OCI-LY1 (cell line): ENCODE measurements at regions not wholly inside any gene's neighbourhood (a gene's known extent, or its start where the extent isn't known, plus 50 kb on each side); places are given as distances from the start of the nearest gene placed in this dataset.

ENCODE experiments used
- CTCF ChIP-seq: fragments of 200-600 bp; sonication (generic), shearing (Covaris generic); IDR thresholded peaks from 2 replicates; pipeline ENCODE4 v1.5.1; 2017; ENCODE audit warnings: mild to moderate bottlenecking, antibody characterized with exemption, low read length, moderate library complexity, mixed read lengths
- EZH2 ChIP-seq: fragments of 200-600 bp; sonication (generic), shearing (Covaris generic); IDR thresholded peaks from 2 replicates; pipeline ENCODE4 v1.8.0; 2017; ENCODE audit warnings: borderline replicate concordance, mixed run types, mild to moderate bottlenecking, antibody characterized with exemption, low read length, moderate library complexity, mixed read lengths

GRCh38 chr2:128633501-128633900 is 314.8 kb upstream of the HS6ST1 start:
- TF ChIP-seq CTCF: no peak
- no peak for TF ChIP-seq EZH2
